ENCODE measurements at regions not wholly inside any gene's neighbourhood (a gene's known extent, or its start where the extent isn't known, plus 50 kb on each side); places are given as distances from the start of the nearest gene placed in this dataset.

- no peak overlapping the region for H3K27ac ChIP-seq
- no peaks in the 10 kb centered on the region for H3K4me1 ChIP-seq
- no peaks in the 10 kb centered on the region for H3K36me3 ChIP-seq
- H3K4me3 ChIP-seq = no peak overlapping the region
- no peak for DNase-seq
- H3K27me3 ChIP-seq = no peaks in the 10 kb centered on the region
- no peaks in the 10 kb centered on the region for H3K9me3 ChIP-seq
- no peak for TF ChIP-seq CTCF (IDR thresholded peaks at IDR 0.05)
- no peak for TF ChIP-seq POLR2A (IDR thresholded peaks at IDR 0.05)
Observed at GRCh38 chr16:64627288-64627687, 494.6 kb downstream of the CDH11 start.

- no peaks in the 10 kb centered on the region for H3K4me1 ChIP-seq
- H3K27me3 ChIP-seq = no peaks in the 10 kb centered on the region
- TF ChIP-seq POLR2A (IDR thresholded peaks at IDR 0.05) = no peak
- TF ChIP-seq CTCF (IDR thresholded peaks at IDR 0.05) = no peak
- H3K27ac ChIP-seq = no peak overlapping the region
- no peaks in the 10 kb centered on the region for H3K36me3 ChIP-seq
- H3K9me3 ChIP-seq = no peaks in the 10 kb centered on the region
- DNase-seq = no peak
- H3K4me3 ChIP-seq = no peak overlapping the region
Observed at GRCh38 chr16:64626776-64627175, 495.1 kb downstream of the CDH11 start.

- TF ChIP-seq CTCF (IDR thresholded peaks at IDR 0.05) (no peak), POLR2A (IDR thresholded peaks at IDR 0.05) (no peak)
Observed at GRCh38 chr16:64621616-64622015, 500.2 kb downstream of the CDH11 start.

GRCh38 chr16:64617836-64618476, 503.9 kb downstream of the CDH11 start:
- no peaks in the 10 kb centered on the region for H3K4me1 ChIP-seq
- no peaks in the 10 kb centered on the region for H3K27me3 ChIP-seq
- DNase-seq = no peak
- H3K4me3 ChIP-seq = no peak overlapping the region
- no peaks in the 10 kb centered on the region for H3K9me3 ChIP-seq
- H3K36me3 ChIP-seq = no peaks in the 10 kb centered on the region
- no peak overlapping the region for H3K27ac ChIP-seq
- TF ChIP-seq POLR2A (IDR thresholded peaks at IDR 0.05) = no peak
- no peak for TF ChIP-seq CTCF (IDR thresholded peaks at IDR 0.05)

More at GRCh38 chr16:64621616-64622015, 500.2 kb downstream of the CDH11 start:
- no peaks in the 10 kb centered on the region for H3K9me3 ChIP-seq
- H3K4me1 ChIP-seq = no peaks in the 10 kb centered on the region
- H3K36me3 ChIP-seq = no peaks in the 10 kb centered on the region
- no peak for DNase-seq
- no peak overlapping the region for H3K27ac ChIP-seq
- no peak overlapping the region for H3K4me3 ChIP-seq
- no peaks in the 10 kb centered on the region for H3K27me3 ChIP-seq

- Histone ChIP-seq H3K27me3 (no peaks in the 10 kb centered on the region), H3K27ac (no peak overlapping the region), H3K36me3 (no peaks in the 10 kb centered on the region), H3K4me1 (no peaks in the 10 kb centered on the region), H3K4me3 (no peak overlapping the region), H3K9me3 (no peaks in the 10 kb centered on the region)
- TF ChIP-seq CTCF (IDR thresholded peaks at IDR 0.05) = no peak
- no peak for TF ChIP-seq POLR2A (IDR thresholded peaks at IDR 0.05)
- no peak for DNase-seq
Observed at GRCh38 chr16:64615630-64616280, 506.1 kb downstream of the CDH11 start.
